ENCODE measurements at regions not wholly inside any gene's neighbourhood (a gene's known extent, or its start where the extent isn't known, plus 50 kb on each side); places are given as distances from the start of the nearest gene placed in this dataset.

GRCh38 chr2:66781804-66782203 lies 346.9 kb downstream of the MEIS1 start:
- RAD21 ChIA-PET (ENCODE audit: unreplicated experiment): no interaction called here
- ATAC-seq: no peak
- whole genome bisulfite sequencing (ENCODE audit: insufficient coverage, insufficient replicate concordance, low lambda C conversion rate, missing lambda C conversion rate): 5% methylated on average over 4 of the region's 4 CpGs
- CTCF ChIA-PET: no interaction called here
- Histone ChIP-seq H3K79me2 (ENCODE audit: control insufficient read depth, insufficient read depth, low read length) (no peaks in the 10 kb centered on the region), H3K27me3 (replicated peaks in 1 of 2; ENCODE audit: control insufficient read depth in 2 of 2, insufficient read depth in 2 of 2, low read length in 1 of 2) (no peaks in the 10 kb centered on the region), H3K36me3 (ENCODE audit: control insufficient read depth in 2 of 2, insufficient read depth in 2 of 2, low read length in 1 of 2) (no peaks in the 10 kb centered on the region), H3K4me2 (ENCODE audit: control insufficient read depth, insufficient read depth) (no peak overlapping the region), H3K27ac (ENCODE audit: control insufficient read depth, insufficient read depth) (no peak overlapping the region), H3K4me3 (no peak overlapping the region), H4K20me1 (ENCODE audit: control insufficient read depth, insufficient read depth) (no peaks in the 10 kb centered on the region), H3K4me1 (ENCODE audit: control insufficient read depth, insufficient read depth, low read length) (no peaks in the 10 kb centered on the region), H3K9ac (ENCODE audit: control insufficient read depth, insufficient read depth, low read length) (no peak overlapping the region), H2AFZ (ENCODE audit: control insufficient read depth, low read depth, low read length) (no peak overlapping the region), H3K9me3 (replicated peaks; ENCODE audit: control insufficient read depth, insufficient read depth, low read length) (no peaks in the 10 kb centered on the region)
- intact Hi-C loops (cut with micrococcal nuclease; ENCODE audit: unreplicated experiment): no loop called here
- no peak for FAIRE-seq
- TF ChIP-seq POLR2A (IDR thresholded peaks at IDR 0.05; ENCODE audit: low read depth, low read length): no peak
- TF ChIP-seq SIX5 (IDR thresholded peaks at IDR 0.05; ENCODE audit: low read depth, low read length, severe bottlenecking): no peak
- no peak for TF ChIP-seq ZNF687 (IDR thresholded peaks at IDR 0.05)
- no peak for TF ChIP-seq SKIL (IDR thresholded peaks at IDR 0.05; ENCODE audit: low read depth, poor library complexity, severe bottlenecking)
- TF ChIP-seq FOXM1 (IDR thresholded peaks at IDR 0.05; ENCODE audit: low read depth, low read length): no peak
- TF ChIP-seq ZNF217 (IDR thresholded peaks at IDR 0.05): no peak
- TF ChIP-seq PRDM15 (CRISPR knock-in tag; IDR thresholded peaks at IDR 0.05): no peak
- no peak for DNase-seq (ENCODE audit: low read depth, low spot score)
- in situ Hi-C loops (cut with MboI): no loop called here
- POLR2A ChIA-PET: no interaction called here
- BruUV-seq (replicated peaks): no TSS peak
- SMC1A ChIA-PET (ENCODE audit: uncharacterized antibody, unreplicated experiment): no interaction called here

Data from GM12878 (cell line).